Muscle layer of duodenum (tissue), 2 donors: ENCODE measurements at regions not wholly inside any gene's neighbourhood (a gene's known extent, or its start where the extent isn't known, plus 50 kb on each side); places are given as distances from the start of the nearest gene placed in this dataset.

Experiments
- H3K27ac ChIP-seq: one replicate; pipeline ENCODE4 v1.7.0; 2013; ENCODE audit warnings: mild to moderate bottlenecking, low read length
- H3K27me3 ChIP-seq: one replicate; pipeline ENCODE4 v1.7.0; 2013; ENCODE audit warnings: low read depth, mild to moderate bottlenecking, control low read depth, low read length
- H3K36me3 ChIP-seq, 2 donors: one replicate each; pipeline ENCODE4 v1.7.0; 2013; ENCODE audit warnings: low read length in 2 of 2, control low read depth in 1 of 2, mild to moderate bottlenecking in 1 of 2; ENCODE audit not compliant: insufficient read depth in 2 of 2, control insufficient read depth in 1 of 2
- H3K4me1 ChIP-seq, 2 donors: one replicate each; pipeline ENCODE4 v1.7.0; 2013; ENCODE audit warnings: low read length in 2 of 2, mild to moderate bottlenecking in 2 of 2, control low read depth in 1 of 2, moderate library complexity in 1 of 2; ENCODE audit not compliant: insufficient read depth in 2 of 2, control insufficient read depth in 1 of 2
- H3K4me3 ChIP-seq, 2 donors: one replicate each; pipeline ENCODE4 v1.7.0; 2013; ENCODE audit warnings: low read length in 2 of 2, low read depth in 1 of 2, mild to moderate bottlenecking in 1 of 2
- H3K9me3 ChIP-seq, 2 donors: one replicate each; pipeline ENCODE4 v1.7.0; 2013; ENCODE audit warnings: low read length in 2 of 2, control low read depth in 1 of 2, mild to moderate bottlenecking in 1 of 2; ENCODE audit not compliant: control insufficient read depth in 1 of 2
- donor health status: healthy.

DNA sequence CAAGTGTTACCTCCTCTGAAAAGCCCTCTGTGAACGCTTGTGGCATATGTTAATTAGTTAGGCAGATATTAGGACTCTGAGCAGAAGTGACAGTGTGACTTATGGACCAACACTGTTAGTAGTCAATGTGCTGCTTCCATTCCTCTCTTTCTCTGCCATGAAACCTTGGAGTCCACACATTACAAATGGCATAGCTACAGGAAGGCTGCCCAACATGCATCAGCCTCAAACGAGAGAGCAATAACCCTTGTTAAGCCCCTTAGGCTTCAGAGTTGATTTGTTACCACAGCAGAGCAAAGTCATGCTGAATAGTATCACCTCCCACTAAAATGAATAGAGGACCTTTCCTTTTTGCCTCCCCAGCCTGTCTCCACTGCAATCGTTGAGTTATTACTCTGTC is 397.7 kb upstream of the SMARCA2 start:
- H3K4me3 ChIP-seq: no peak overlapping the region
- H3K27me3 ChIP-seq: no peaks in the 10 kb centered on the region
- peaks cover 0 to 4% of the 10 kb centered on the region in 2 donors for H3K9me3 ChIP-seq
- no peaks in the 10 kb centered on the region for H3K36me3 ChIP-seq
- H3K27ac ChIP-seq: no peak overlapping the region
- no peaks in the 10 kb centered on the region for H3K4me1 ChIP-seq

DNA sequence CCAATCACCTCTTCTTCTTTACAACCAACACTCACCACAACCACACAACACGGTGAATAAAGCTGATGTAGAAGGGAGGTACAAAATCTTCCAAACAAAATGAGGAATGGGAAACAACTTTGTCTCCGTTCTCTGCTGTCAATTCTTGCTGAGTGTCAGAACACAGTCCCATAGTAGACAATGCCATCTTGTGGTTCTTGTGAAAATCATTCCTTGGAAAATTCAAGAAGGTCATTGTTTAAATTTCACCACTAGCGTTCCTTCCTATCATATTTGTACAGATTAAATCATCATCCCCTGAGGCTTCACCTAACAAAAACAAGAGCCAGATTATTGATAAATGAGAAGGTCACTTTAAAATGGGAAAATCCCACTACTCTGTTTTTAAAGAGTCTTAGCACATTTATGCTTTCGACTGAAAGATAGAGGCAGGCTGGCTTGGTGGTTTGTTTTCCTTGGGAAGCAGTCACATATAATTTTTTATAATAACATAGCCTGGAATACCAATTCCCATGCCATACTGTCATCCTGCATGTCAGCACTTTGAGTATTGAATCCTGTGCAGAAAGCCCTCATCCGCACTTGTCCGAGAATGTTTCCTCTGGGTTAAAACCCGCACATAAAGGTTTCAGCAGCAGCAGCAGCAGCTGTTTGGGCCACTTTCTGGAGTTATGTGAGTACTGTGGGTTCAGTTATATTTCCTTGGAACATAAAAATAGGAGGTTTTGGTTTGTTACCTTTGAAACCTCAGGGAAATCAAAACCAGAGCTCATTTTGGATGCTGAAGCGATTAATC is 395.0 kb upstream of the SMARCA2 start:
- Histone ChIP-seq H3K4me1 (no peaks in the 10 kb centered on the region), H3K4me3 (no peak overlapping the region), H3K27me3 (no peaks in the 10 kb centered on the region), H3K27ac (no peak overlapping the region), H3K36me3 (no peaks in the 10 kb centered on the region), H3K9me3 (peaks cover 0 to 4% of the 10 kb centered on the region in 2 donors)

DNA sequence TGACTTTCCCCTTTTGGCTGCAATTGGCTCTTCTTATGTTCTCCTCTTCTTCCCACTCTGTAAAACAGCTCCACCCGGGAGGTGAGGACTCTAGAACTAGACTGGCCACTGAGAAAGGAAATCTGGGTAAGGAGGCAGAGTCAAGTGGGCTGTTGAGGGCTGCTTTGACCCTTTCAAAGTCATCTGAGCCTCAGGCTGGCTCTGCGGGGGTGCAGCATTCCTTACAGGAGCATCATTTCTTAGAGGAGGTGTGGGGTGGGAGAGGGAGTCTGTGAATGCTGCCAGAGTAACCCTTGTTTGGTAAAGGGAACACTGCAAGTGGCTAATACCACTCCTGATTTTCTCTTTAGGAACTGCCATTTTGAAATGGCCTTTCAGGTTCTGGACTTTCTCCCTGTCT is 377.7 kb upstream of the SMARCA2 start:
- H3K27me3 ChIP-seq: no peaks in the 10 kb centered on the region
- no peaks in the 10 kb centered on the region for H3K4me1 ChIP-seq
- H3K36me3 ChIP-seq: no peaks in the 10 kb centered on the region
- H3K9me3 ChIP-seq: no peaks in the 10 kb centered on the region
- H3K27ac ChIP-seq: no peak overlapping the region
- no peak overlapping the region for H3K4me3 ChIP-seq

DNA sequence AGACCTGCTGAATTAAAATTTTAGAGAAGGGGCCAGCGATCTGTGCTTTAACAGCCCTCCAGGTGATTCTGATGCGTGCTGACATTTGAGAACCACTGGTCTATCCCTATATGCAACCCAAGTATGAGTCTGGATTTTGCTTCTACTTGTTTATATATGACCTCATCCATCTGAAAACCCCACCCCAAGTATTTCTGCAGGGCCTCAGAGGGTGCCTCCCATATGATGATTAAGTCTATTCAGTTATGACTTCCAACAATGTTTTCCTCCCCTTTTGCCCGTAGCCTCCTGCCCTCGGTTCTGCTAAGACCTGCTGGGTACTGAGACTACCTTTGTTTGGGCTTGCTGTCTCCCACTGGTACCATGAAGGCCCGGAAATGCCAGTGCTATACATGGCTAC is 376.0 kb upstream of the SMARCA2 start:
- Histone ChIP-seq H3K27me3 (no peaks in the 10 kb centered on the region), H3K36me3 (no peaks in the 10 kb centered on the region), H3K4me3 (no peak overlapping the region), H3K4me1 (no peaks in the 10 kb centered on the region), H3K9me3 (no peaks in the 10 kb centered on the region), H3K27ac (no peak overlapping the region)

DNA sequence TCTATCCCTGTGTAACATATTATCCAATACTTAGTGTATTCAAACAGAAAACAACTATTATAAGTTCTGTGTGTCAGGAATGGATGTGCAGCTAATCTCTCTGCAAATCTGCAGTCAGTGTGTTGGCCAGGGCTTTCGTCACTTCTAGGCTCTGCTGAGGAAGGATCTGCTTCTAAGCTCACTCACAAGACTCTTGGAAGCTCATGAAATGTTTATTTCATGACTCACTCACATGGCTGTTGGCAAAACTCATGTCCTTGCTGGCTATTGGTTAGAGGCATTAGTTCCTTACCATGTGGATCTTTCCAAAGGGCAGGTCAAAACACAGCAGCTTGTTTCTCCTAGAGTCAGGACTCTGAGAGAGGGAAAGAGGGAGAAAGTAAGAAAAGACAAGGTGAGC is 367.4 kb upstream of the SMARCA2 start:
- Histone ChIP-seq H3K4me1 (no peaks in the 10 kb centered on the region), H3K4me3 (no peak overlapping the region), H3K9me3 (no peaks in the 10 kb centered on the region), H3K36me3 (no peaks in the 10 kb centered on the region), H3K27me3 (no peaks in the 10 kb centered on the region), H3K27ac (no peak overlapping the region)

DNA sequence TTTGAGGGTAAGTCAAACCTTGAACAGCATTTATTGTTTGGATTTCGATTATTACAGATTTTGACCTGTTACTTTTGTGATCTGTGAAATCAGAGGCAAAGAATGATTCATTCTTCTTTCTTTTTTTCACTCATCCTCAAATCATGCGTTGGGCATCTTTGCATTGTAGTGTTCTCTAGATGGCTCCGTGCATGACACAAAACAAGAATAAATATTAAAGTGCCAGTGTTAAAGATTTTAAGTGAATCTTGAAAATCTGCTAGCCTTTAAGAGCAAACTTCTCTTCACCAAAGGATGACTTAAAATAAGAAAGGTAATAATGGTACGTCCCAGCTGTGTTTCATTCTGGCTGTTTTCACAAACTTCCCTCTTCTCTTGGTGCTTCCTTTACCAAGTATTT is 361.9 kb upstream of the SMARCA2 start:
- H3K4me3 ChIP-seq: no peak overlapping the region
- no peak overlapping the region for H3K27ac ChIP-seq
- H3K36me3 ChIP-seq: no peaks in the 10 kb centered on the region
- no peaks in the 10 kb centered on the region for H3K4me1 ChIP-seq
- no peaks in the 10 kb centered on the region for H3K9me3 ChIP-seq
- no peaks in the 10 kb centered on the region for H3K27me3 ChIP-seq

DNA sequence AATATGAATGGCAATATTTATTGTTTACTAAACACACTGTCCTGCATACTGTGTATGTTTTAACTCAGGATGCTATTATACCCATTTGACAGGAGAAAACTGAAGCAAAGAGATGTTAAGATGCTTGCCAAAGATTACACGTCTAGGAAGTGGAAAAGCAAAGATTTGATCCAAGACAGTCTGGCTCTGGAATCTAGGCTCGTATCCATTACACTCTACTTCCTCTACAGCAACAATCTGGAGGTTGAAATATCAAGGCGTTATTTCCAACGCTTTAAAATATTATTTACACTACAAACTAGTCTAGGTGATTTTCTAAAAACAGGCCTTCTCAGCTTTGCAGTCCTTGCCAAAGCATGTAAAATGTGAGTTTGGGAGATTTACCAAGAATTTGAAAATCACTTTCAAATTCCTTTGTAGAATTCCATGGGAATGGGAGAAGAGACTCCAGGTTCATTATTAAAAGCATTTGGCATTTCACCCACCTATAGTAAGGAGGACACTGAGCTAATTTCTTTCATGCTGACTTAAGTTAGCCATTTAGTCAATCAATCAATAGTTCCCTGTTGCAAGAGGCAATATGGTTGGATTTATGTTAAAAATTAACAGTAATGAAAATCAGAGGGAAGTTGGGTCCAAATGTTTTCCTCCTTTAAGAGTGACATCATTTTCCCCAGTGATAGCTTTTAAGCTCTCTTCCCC is 356.3 kb upstream of the SMARCA2 start:
- H3K27ac ChIP-seq: no peak overlapping the region
- no peaks in the 10 kb centered on the region for H3K36me3 ChIP-seq

DNA sequence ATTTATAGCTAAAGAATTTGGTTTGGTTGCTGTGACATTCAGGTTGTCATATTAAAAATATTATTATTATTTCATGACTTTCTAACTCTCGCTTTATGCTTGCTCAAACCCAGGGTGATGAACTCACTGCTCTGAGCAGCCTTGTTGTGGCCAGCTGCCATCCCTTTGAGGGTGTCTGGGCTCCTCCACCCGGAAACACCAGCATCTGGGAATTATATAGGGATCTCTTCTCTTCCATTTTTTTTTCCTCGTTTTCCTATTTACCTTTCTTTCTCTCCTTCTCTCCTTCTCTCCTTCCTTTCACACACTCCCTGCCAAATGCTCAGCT is 355.8 kb upstream of the SMARCA2 start:
- no peak overlapping the region for H3K4me3 ChIP-seq
- no peaks in the 10 kb centered on the region for H3K36me3 ChIP-seq
- no peaks in the 10 kb centered on the region for H3K27me3 ChIP-seq
- no peaks in the 10 kb centered on the region for H3K4me1 ChIP-seq
- no peak overlapping the region for H3K27ac ChIP-seq
- H3K9me3 ChIP-seq: no peaks in the 10 kb centered on the region

More for the DNA sequence above, 356.3 kb upstream of the SMARCA2 start:
- no peaks in the 10 kb centered on the region for H3K27me3 ChIP-seq
- no peak overlapping the region for H3K4me3 ChIP-seq
- H3K9me3 ChIP-seq: no peaks in the 10 kb centered on the region
- no peaks in the 10 kb centered on the region for H3K4me1 ChIP-seq

DNA sequence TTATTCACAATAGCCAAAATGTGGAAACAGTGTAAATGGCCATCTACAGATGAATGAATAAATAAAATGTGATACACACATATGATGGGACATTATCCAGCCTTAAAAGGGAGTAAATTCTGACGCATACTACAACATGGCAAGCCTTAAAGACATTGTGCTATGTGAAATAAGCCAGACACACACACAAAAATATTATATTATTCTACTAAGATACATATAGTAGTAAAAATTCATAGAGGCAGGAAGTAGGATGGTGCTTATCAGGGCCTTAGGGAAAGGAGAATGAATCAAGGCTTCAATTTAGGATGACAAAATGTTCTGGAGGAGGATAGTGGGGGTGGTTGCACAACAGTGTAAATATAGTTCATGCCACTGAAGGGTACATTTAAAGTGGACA is 346.7 kb upstream of the SMARCA2 start:
- H3K27ac ChIP-seq: no peak overlapping the region

DNA sequence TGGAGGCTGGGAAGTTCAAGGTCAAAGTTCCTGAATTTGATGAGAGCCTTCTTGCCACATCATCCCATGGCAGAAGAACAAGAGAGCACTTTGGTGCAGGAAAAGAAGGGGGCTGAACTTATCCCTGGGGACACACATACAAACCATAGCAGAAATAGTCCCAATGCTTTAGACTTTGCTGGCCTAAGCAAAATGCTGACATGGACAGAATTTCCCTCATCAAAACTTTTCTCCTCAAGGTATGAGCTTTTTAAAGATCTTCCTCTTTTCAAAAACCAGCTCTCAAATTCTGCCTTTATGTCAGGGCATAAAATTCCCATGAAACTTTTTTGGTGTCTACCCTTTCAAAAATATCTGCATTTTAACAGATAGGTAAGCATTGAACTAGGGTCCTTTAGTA is 341.8 kb upstream of the SMARCA2 start:
- no peaks in the 10 kb centered on the region for H3K27me3 ChIP-seq
- H3K4me1 ChIP-seq: no peaks in the 10 kb centered on the region
- no peak overlapping the region for H3K27ac ChIP-seq
- H3K36me3 ChIP-seq: no peaks in the 10 kb centered on the region
- no peak overlapping the region for H3K4me3 ChIP-seq
- peaks cover 0 to 4% of the 10 kb centered on the region in 2 donors for H3K9me3 ChIP-seq

More for the DNA sequence above, 346.7 kb upstream of the SMARCA2 start:
- Histone ChIP-seq H3K36me3 (no peaks in the 10 kb centered on the region), H3K4me1 (no peaks in the 10 kb centered on the region), H3K9me3 (peaks cover 4 to 5% of the 10 kb centered on the region in 2 donors), H3K4me3 (no peak overlapping the region), H3K27me3 (no peaks in the 10 kb centered on the region)

DNA sequence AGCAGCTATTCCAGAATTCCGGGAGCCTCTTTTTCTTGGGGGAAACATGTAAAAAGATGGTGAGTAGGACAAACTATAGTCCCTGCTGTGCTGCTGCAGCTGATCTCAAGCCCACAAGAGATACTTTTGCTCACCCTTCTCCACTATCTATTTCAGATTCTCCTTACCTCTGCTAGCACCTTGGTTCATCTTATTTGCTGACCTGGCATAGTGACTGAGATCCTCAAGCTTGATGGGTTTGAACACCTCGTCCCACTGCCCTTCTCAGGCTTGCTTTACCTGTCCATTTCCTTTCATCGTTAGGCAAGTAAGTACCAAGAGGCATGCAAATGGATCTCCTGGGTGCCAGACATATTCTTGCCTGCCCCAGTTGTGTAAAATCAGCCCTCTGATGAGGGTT is 338.4 kb upstream of the SMARCA2 start:
- H3K27ac ChIP-seq: no peak overlapping the region
- no peaks in the 10 kb centered on the region for H3K4me1 ChIP-seq
- no peaks in the 10 kb centered on the region for H3K27me3 ChIP-seq
- H3K4me3 ChIP-seq: no peak overlapping the region
- H3K9me3 ChIP-seq: peaks cover 0 to 4% of the 10 kb centered on the region in 2 donors
- no peaks in the 10 kb centered on the region for H3K36me3 ChIP-seq

DNA sequence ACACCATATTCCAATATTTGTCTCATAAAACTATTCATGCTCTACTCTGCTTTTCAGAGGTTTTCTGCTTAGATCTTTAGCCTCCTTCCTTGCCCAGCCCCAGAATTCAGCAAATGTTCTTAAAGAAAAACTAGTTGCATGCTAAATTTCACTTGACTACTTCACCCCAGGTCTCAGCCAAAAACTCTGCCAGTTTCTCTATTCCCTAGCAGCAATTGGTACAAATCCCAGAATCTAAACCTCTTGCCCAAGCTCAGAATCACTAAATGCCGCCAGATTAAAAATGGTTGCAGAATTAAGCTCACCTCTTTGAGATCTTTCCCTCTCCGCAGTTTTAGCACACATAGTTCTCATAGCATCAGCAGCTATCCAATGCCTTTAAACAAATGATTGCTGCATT is 331.2 kb upstream of the SMARCA2 start:
- Histone ChIP-seq H3K4me3 (no peak overlapping the region), H3K36me3 (no peaks in the 10 kb centered on the region), H3K4me1 (no peaks in the 10 kb centered on the region), H3K9me3 (no peaks in the 10 kb centered on the region), H3K27me3 (no peaks in the 10 kb centered on the region), H3K27ac (no peak overlapping the region)
